GM23338 (cell line): ENCODE measurements at regions not wholly inside any gene's neighbourhood (a gene's known extent, or its start where the extent isn't known, plus 50 kb on each side); places are given as distances from the start of the nearest gene placed in this dataset.
"Not testable (repeated sequence)": the region's sequence is repeated elsewhere in the genome, so short reads cannot be mapped to it uniquely, and the experiment has no call there.

Source experiments
- ATAC-seq: fragments of 200-7000 bp; cut with Tn5 transposase; 3 replicates; pipeline ENCODE4 v1.9.1; 2020
- DNase-seq: peaks from one replicate; pipeline ENCODE4 v3.0.0-alpha.2; 2015; ENCODE audit warnings: low spot score
- H2AFZ ChIP-seq: fragments of 200-600 bp; sonication (generic); 2 replicates; pipeline ENCODE4 v1.8.0; 2016; ENCODE audit warnings: antibody characterized with exemption, mild to moderate bottlenecking, moderate library complexity
- H3F3A ChIP-seq: fragments of 200-600 bp; sonication (generic); replicated peaks from 2 replicates; pipeline ENCODE4 v1.8.0; 2017; ENCODE audit warnings: antibody characterized with exemption, mixed run types, low read depth
- H3K27ac ChIP-seq: fragments of 200-600 bp; sonication (generic); 2 replicates; pipeline ENCODE4 v1.6.1; 2016; ENCODE audit warnings: low read depth
- H3K27me3 ChIP-seq: fragments of 200-600 bp; sonication (generic); 2 replicates; pipeline ENCODE4 v1.8.0; 2016; ENCODE audit warnings: mild to moderate bottlenecking, mixed run types, moderate library complexity; ENCODE audit not compliant: insufficient read depth
- H3K36me3 ChIP-seq: fragments of 200-600 bp; sonication (generic); 2 replicates; pipeline ENCODE4 v1.8.0; 2016; ENCODE audit warnings: mild to moderate bottlenecking; ENCODE audit not compliant: insufficient read depth
- H3K4me1 ChIP-seq: fragments of 200-600 bp; sonication (generic); 2 replicates; pipeline ENCODE4 v1.8.0; 2016; ENCODE audit warnings: mild to moderate bottlenecking, moderate library complexity; ENCODE audit not compliant: insufficient read depth
- H3K4me2 ChIP-seq: fragments of 200-600 bp; sonication (generic); 2 replicates; pipeline ENCODE4 v1.7.1; 2017; ENCODE audit warnings: mixed run types
- H3K4me3 ChIP-seq: fragments of 200-600 bp; sonication (generic); 2 replicates; pipeline ENCODE4 v1.6.1; 2016; ENCODE audit warnings: mixed run types
- H3K79me2 ChIP-seq: fragments of 200-600 bp; sonication (generic); replicated peaks from 2 replicates; pipeline ENCODE4 v1.8.0; 2017; ENCODE audit warnings: mild to moderate bottlenecking; ENCODE audit not compliant: insufficient read depth
- H3K9me2 ChIP-seq: fragments of 200-600 bp; sonication (generic); 2 replicates; pipeline ENCODE4 v1.8.0; 2017; ENCODE audit not compliant: insufficient read depth
- H4K20me1 ChIP-seq: fragments of 200-600 bp; sonication (generic); replicated peaks from 2 replicates; pipeline ENCODE4 v1.8.0; 2017; ENCODE audit warnings: mild to moderate bottlenecking; ENCODE audit not compliant: insufficient read depth
- H3K27ac Mint-ChIP-seq: 2 replicates; pipeline ENCODE4 v1.8.0; 2020; ENCODE audit warnings: inconsistent platforms, mild to moderate bottlenecking, moderate library complexity, mixed read lengths
- H3K27me3 Mint-ChIP-seq: 3 replicates; pipeline ENCODE4 v1.8.0; 2022; ENCODE audit warnings: low read depth, mild to moderate bottlenecking, moderate library complexity, mixed read lengths, inconsistent platforms; ENCODE audit not compliant: insufficient read depth, poor library complexity
- H3K36me3 Mint-ChIP-seq: 3 replicates; pipeline ENCODE4 v1.8.0; 2021; ENCODE audit warnings: low read depth, mild to moderate bottlenecking, inconsistent platforms, moderate library complexity, mixed read lengths
- H3K4me1 Mint-ChIP-seq: 3 replicates; pipeline ENCODE4 v1.8.0; 2020; ENCODE audit warnings: mild to moderate bottlenecking, inconsistent platforms, mixed read lengths
- H3K4me3 Mint-ChIP-seq: 3 replicates; pipeline ENCODE4 v1.8.0; 2021; ENCODE audit warnings: moderate library complexity, mild to moderate bottlenecking, inconsistent platforms, mixed read lengths
- H3K9me3 Mint-ChIP-seq: 3 replicates; pipeline ENCODE4 v1.8.0; 2020; ENCODE audit warnings: moderate library complexity, mild to moderate bottlenecking, inconsistent platforms, mixed read lengths
- CTCF ChIP-seq, 2 experiments: fragments of 200-600 bp in 1 of 2; sonication (generic) in 1 of 2; conservative IDR thresholded peaks; 2 replicates each; pipeline versions ENCODE4 v1.5.1 to v1.6.1; 2016 to 2017; ENCODE audit warnings: antibody characterized with exemption in 2 of 2, low read depth in 2 of 2, mild to moderate bottlenecking in 2 of 2, moderate library complexity in 1 of 2
- ETS1 ChIP-seq: IDR thresholded peaks from 2 replicates; pipeline ENCODE4 v1.6.1; 2016; ENCODE audit warnings: antibody characterized with exemption
- EZH2 ChIP-seq: fragments of 200-600 bp; sonication (generic); IDR thresholded peaks from one replicate; pipeline ENCODE4 v1.8.0; 2017; ENCODE audit warnings: antibody characterized with exemption, mild to moderate bottlenecking, low read depth; ENCODE audit not compliant: unreplicated experiment
- EZH2phosphoT487 ChIP-seq: fragments of 200-600 bp; sonication (generic); IDR thresholded peaks from one replicate; pipeline ENCODE4 v1.8.1; 2018; ENCODE audit warnings: antibody characterized with exemption; ENCODE audit not compliant: unreplicated experiment
- JUNB ChIP-seq: IDR thresholded peaks from one replicate; pipeline ENCODE4 v1.6.1; 2016; ENCODE audit warnings: antibody characterized with exemption; ENCODE audit not compliant: unreplicated experiment
- POLR2AphosphoS5 ChIP-seq: IDR thresholded peaks from 2 replicates; pipeline ENCODE4 v1.6.1; 2016; ENCODE audit warnings: antibody characterized with exemption, low read depth
- REST ChIP-seq: IDR thresholded peaks from one replicate; pipeline ENCODE4 v1.6.1; 2018; ENCODE audit warnings: antibody characterized with exemption; ENCODE audit not compliant: unreplicated experiment
- ZNF114 ChIP-seq: fragments of 250-450 bp; sonication (Bioruptor Pico); IDR thresholded peaks from 2 replicates; pipeline ENCODE4 v1.5.0; 2020; ENCODE audit warnings: mild to moderate bottlenecking, moderate library complexity

GRCh38 chr10:81498011-81498551, 376.9 kb upstream of the NRG3 start (continued):
- no peak for TF ChIP-seq ETS1
- TF ChIP-seq POLR2AphosphoS5: no peak

- Histone ChIP-seq H3K9me2 (no peaks in the 10 kb centered on the region), H3K27ac (no peak overlapping the region), H3K4me2 (no peak overlapping the region), H2AFZ (no peak overlapping the region), H3F3A (no peaks in the 10 kb centered on the region), H4K20me1 (no peaks in the 10 kb centered on the region), H3K79me2 (no peaks in the 10 kb centered on the region), H3K36me3 (no peaks in the 10 kb centered on the region), H3K4me1 (peaks cover 4% of the 10 kb centered on the region; the same call in 1 of the 2 replicates), H3K4me3 (no peak overlapping the region), H3K27me3 (no peaks in the 10 kb centered on the region)
- Mint-ChIP-seq H3K9me3 (peaks cover 30% of the 10 kb centered on the region; the same call in 2 of the 3 replicates), H3K27me3 (peaks cover 2% of the 10 kb centered on the region), H3K4me3 (no peak overlapping the region), H3K4me1 (no peaks in the 10 kb centered on the region; the same call in 2 of the 3 replicates), H3K36me3 (peaks cover 10% of the 10 kb centered on the region; the same call in 2 of the 3 replicates), H3K27ac (no peak overlapping the region)
- ATAC-seq (no peak), DNase-seq (no peak)
- no peak for TF ChIP-seq JUNB
- no peak for TF ChIP-seq EZH2
Observed at GRCh38 chr10:81502677-81503359, 372.2 kb upstream of the NRG3 start.

GRCh38 chr10:81505777-81506176, 369.2 kb upstream of the NRG3 start:
- H3K27me3 ChIP-seq, H4K20me1 ChIP-seq, H3K27ac ChIP-seq, H3K4me1 ChIP-seq, H3K79me2 ChIP-seq, H3K9me2 ChIP-seq, DNase-seq, H3K4me3 ChIP-seq, H2AFZ ChIP-seq, H3F3A ChIP-seq, H3K4me2 ChIP-seq, H3K27me3 Mint-ChIP-seq, H3K36me3 ChIP-seq, H3K27ac Mint-ChIP-seq, H3K4me3 Mint-ChIP-seq, ATAC-seq, H3K4me1 Mint-ChIP-seq: not testable (repeated sequence)
- Mint-ChIP-seq H3K36me3 (peaks cover 16% of the 10 kb centered on the region; the same call in 2 of the 3 replicates), H3K9me3 (peaks cover 36% of the 10 kb centered on the region)

- Mint-ChIP-seq H3K4me3 (no peak overlapping the region), H3K4me1 (no peaks in the 10 kb centered on the region), H3K36me3 (peaks cover 6% of the 10 kb centered on the region; the same call in 2 of the 3 replicates), H3K27ac (no peak overlapping the region), H3K9me3 (peaks cover 7% of the 10 kb centered on the region), H3K27me3 (no peaks in the 10 kb centered on the region)
- DNase-seq (no peak), ATAC-seq (no peak)
- H3K4me3 ChIP-seq: no peak overlapping the region
- no peaks in the 10 kb centered on the region for H3K4me1 ChIP-seq
- no peaks in the 10 kb centered on the region for H3K9me2 ChIP-seq
- H3K27ac ChIP-seq: no peak overlapping the region
- peaks cover 8% of the 10 kb centered on the region; the same call in 1 of the 2 replicates for H3K36me3 ChIP-seq
- no peaks in the 10 kb centered on the region for H3K27me3 ChIP-seq
- TF ChIP-seq ZNF114 (CRISPR knock-in tag): no peak
- no peak for TF ChIP-seq EZH2phosphoT487
- no peak for TF ChIP-seq EZH2
- no peak for TF ChIP-seq REST
- TF ChIP-seq CTCF (conservative IDR thresholded peaks at IDR 0.05; ENCODE audit: low read depth in 2 of 2): no peak
- H3K79me2 ChIP-seq: no peaks in the 10 kb centered on the region
- no peaks in the 10 kb centered on the region for H3F3A ChIP-seq
- H4K20me1 ChIP-seq: no peaks in the 10 kb centered on the region
- H2AFZ ChIP-seq: no peak overlapping the region
- H3K4me2 ChIP-seq: no peak overlapping the region
Observed at GRCh38 chr10:81514811-81515210, 360.2 kb upstream of the NRG3 start.
